HG02885 (cell line): ENCODE measurements at regions not wholly inside any gene's neighbourhood (a gene's known extent, or its start where the extent isn't known, plus 50 kb on each side); places are given as distances from the start of the nearest gene placed in this dataset.
A peak's percentile ranks its signal among the peaks of the same experiment; 100 is the strongest.

Experiments used
- ATAC-seq: cut with Tn5 transposase; IDR thresholded peaks from one replicate; pipeline ENCODE4 v1.9.1; 2021; ENCODE audit warnings: mild to moderate bottlenecking; ENCODE audit not compliant: unreplicated experiment, poor library complexity

GRCh38 chr15:70509731-70510143, 253.6 kb downstream of the UACA start:
- no peak for ATAC-seq

DNA sequence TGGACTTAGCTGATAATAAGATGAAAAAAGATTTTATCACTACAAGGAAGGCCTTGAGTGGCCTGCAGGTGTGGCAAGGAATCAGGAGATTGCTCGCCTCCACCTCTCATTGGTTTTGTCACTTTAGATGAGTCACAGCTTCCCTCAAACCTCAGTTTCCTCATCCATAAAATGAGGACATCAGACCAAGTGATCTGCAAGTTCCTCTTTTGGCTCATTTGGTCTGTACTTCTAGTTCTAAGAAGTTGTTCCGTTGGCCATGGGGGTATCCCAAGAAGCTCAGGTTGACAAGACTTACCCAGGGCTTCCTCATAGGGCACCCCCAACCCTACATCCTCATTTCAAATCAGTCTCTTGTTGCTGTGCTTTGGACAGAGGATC, 254.1 kb downstream of the UACA start:
- no peak for ATAC-seq

DNA sequence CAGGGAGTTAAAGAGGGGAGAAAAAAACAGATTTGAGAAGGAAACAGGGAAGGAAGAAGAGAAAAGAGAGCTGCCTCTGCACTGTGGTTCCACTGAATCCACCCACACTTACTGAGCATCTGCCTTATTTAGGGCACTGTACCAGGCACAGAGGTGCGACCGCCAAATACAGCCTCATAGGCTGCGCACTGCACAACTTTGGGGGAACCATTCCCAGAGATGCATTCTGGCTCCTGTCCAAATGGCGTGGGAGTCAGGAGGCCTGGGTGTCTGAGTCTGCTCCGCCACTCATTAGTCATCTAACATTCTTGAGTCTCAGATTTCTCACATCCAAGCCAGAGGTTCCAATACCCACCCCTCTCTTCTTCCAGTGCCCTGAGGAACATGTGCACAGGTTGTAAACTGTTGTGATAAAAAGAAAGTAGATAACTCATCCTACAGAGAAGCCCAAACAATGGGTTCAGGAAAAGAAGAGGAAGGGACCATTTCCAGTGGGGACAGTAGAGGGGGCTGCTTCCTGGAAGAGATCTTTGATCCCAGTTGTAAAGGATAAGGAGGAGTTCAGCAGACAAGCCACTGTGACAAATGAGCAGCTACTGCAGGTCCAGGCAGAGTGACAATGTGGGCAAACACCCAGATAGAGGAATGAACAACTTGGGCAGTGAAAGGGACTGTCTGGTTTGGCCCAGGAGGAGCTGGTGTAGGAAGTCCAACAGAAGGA, 254.6 kb downstream of the UACA start:
- ATAC-seq: no peak

DNA sequence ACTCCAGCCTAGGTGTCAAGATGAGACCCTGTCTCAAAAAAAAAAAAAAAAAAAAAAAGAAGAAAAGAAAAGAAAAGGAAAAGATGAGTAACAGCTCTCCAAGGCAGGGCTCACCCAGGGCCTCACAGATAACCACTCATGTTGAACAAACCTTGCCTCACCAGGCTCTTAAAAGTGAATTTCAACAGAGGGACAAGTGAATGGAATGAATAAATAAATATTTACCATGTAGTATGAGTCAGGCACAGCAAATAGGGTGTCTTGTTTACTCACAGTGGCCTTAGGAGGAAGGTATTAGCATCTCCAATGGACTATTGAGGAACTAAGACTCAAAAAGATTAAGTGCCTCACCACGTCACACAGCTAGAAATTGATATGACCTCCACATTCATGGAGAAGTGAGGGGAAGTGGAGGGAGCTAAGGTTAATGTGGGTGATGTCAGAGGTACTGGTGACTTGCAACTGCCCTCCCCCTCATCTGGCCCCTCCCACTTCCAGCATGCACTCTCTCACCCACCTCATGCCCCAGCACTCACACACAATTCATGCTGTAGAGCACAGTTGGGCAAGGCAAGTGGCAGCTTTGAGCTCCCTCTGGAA, 255.5 kb downstream of the UACA start:
- no peak for ATAC-seq

DNA sequence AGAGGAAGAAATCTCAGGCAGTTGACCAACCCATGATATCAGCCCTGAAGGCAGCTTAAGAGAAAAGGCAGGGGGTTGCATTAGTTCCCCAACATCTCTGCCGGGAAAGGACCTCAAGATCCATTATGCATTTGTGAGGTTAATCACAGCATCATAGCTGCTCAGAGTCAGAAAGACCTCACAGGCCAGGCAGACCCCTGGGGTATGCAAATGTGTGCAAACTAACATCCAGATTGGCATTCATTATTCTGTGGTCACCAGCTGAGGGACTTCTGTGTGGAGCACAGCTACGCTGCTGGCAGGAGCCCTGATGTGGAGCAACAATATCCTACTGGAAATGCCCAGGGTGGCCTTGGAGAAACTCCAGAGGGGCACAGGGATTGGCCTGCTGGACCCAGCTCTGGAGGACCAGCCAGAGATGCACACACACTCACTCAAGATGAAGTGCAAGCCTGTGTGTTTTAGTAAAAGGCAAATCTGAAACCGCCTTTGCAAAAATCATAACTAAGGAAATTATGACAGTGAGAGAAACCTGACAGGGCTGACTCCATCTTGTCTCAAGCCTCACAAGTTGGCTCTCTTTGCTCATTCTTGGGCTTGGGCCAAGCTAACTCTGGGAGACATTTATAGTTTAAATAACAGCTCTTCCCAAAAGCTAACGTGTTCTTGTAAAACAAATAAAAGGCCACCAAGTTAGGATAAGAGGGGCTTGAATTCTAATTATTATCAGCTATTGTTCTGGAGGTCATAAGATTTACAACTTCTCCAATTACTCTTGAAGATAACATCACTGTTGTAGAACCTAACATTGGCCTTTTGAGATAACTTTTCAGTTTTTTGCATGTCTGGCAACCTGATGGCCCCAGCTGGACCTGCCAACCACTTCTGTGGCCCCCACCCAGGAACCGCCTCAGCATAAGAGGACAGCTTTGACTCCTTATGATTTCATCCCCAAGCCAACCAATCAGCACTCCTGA, 257.1 kb downstream of the UACA start:
- ATAC-seq: no peak

- no peak for ATAC-seq
Measured at GRCh38 chr15:70505411-70505919, 257.9 kb downstream of the UACA start.

DNA sequence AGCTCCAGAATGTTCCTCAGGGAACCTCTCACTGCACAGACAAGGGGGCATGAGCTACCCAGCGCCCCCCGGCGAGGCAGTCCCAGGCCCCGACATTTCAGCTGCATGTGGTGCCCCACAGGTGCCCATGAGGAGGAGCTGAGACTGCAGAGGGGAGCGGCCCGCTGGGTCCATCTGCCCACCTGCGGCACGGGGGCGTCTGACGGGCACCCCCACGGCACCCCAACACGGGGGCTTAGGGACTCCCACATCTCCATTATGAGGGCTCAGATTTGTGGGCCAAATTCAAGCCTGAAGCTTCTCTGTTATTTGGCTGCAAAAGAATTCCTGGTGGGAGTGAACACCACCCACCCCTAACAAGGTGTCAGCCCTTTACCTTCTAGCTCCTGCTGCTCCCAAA, 258.4 kb downstream of the UACA start:
- ATAC-seq: no peak

DNA sequence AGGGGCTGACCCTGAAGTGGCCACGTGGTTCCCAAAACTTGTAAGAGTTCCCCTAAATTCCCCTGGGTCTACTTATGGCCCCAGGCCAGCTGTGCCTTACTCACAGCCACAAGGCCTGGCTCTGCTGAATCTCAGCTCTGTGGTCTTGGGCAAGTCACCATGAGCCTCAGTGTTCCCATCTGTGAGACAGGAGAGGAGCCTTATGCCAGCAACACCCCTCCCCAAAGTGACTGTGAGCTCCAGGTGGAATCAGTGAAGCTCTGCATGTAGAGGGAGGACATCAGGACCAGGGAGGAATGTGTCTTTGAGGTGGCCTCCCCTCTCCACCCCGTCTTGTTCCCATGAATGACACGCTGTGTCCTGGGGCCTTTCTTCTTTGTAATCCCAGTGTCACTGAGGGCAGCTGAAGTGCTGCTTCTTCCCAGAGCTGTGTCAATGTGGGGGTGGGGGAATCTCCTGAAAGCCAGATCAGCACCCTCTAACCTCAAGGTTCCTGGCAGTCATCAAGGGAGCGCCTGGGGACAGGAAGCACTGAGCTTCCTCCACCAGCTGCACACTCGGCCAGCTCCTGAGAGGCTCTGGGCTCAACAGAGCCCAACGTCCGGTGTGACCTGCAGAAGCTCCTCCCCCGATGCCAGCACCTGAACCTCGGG, 258.9 kb downstream of the UACA start:
- peak; percentile 54 for ATAC-seq

DNA sequence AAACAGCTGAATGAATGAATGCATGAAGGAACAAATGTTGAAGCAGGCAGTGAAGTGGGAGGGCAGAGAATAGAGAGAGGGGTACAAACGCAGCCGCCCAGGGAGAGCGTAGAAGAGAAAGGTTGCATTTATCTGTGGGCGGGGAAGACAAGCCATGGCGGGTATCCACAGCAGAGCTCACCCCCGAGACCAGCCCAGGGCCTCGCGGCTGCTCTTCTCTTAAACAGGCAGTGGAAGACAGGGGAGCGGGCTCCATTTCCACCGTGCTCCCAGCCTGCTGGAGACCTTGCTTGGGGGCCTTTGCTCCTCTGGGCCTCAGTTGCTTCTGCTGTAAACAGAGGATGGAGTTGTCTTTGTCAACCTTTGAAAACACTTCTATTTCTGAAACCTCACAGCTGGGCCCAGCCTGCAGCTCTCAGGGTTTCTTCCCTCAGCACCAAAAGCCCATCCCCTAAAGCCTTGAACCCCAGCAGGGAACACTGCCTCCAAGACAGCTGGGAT, 259.5 kb downstream of the UACA start:
- no peak for ATAC-seq

DNA sequence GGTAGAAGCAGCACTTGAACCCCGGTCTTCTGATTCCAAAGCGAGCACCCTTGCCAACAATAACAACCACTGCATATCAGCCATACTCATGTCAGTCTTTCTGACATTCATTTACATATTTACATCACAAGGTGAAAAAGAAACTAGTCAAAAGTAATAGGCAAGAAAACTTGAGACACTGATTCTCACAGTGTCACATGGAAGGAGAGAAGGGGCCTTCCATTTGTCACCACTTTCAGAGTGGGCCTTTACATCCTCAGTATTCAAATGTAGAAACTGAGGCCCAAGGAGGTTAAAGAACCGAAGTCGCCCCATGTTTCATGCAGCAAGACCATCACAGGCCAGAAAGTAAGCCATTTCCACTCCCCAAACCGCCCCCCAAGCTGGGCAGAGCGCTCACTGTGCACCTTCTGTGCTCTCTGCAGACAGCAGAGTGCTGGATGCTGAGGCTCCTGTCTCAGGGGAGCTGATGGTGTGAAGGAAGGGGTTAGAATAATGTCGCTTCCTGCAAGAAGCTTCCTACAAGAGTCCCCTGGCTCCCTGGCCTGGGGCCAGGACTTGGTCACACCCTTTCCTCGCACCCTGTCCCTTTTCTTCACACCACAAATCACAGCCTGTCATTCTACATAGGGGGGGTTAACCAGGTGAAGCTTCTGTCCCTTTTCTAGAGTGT, 260.1 kb downstream of the UACA start:
- ATAC-seq: no peak

DNA sequence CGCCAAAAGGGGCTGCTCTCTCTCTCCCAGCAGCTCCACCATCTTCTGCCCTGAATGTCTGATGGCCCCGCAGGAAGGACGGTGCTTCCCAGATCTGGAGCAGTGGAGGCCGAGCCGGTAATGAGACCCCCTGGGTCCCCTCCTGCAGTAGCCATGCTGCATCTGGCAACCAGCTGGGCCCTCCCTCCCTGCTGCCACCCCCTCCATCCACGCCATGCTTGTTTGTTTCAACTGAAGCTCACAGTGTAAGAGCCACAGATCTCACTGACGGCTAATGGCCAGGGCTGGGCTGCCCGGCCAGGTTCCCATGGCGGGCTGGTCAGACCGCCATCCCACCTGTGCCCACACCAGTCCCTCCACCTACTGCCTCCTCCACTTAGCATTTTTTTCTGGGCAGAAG, 260.8 kb downstream of the UACA start:
- ATAC-seq: no peak

- ATAC-seq: no peak
Measured at GRCh38 chr15:70501849-70502248, 261.5 kb downstream of the UACA start.

- ATAC-seq: no peak
Measured at GRCh38 chr15:70501121-70501727, 262.1 kb downstream of the UACA start.

GRCh38 chr15:70499791-70500190, 263.6 kb downstream of the UACA start:
- ATAC-seq: no peak

DNA sequence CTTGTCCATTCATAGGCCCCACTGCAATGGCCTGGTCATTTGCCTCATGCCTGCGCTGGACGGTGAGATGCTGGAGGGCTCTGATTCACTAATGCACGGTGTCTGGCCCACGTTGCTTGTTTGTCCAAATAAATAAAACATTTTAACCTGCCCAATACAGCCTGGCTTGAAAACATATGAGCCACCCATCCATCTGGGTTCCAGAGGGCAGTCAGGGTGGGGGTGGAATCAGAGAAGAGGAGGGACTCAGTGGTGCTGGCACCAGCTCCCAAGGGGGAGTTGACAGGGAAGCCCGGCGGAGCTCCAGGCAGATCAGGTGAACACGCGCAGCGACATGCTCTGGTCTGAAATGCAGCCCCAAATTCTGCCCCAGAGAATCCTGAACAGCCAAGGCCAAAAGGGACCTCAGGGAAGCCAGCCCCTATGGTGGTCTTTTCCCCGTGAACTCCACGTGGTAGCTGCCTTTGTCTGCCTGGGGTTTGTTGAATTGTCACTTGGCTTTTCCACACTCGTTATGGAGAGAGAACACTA, 265.2 kb downstream of the UACA start:
- ATAC-seq: no peak

GRCh38 chr15:70497661-70498060, 265.7 kb downstream of the UACA start:
- no peak for ATAC-seq

DNA sequence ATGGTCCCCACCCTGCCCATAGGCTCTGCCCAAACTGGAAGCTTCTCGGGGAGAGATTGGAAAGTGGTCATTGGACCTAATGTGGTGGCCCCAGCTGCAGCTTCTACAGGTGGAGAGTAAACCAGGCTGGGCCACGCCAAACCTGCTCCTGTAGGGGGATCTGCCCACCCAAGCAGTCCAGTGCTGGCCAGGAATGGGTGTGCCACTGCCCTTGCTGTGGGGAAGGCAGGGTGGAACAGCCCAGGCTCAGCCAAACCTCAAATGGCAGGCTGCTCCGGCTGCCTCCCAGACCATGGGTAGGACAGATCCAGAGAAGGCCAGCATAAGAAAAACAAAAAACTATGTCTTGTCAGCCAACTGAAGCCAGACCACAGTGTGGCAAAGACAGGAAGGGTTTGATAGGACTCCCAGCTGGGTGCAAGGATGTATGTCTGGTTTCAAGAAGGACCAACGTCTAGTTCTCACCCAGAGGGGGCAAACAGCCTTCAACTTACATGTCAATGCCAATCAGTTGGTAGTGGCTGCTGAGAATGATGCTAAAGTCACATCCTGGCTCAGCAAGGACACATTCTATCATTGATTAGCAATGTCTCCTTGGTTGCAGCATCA, 267.3 kb downstream of the UACA start:
- ATAC-seq: no peak

DNA sequence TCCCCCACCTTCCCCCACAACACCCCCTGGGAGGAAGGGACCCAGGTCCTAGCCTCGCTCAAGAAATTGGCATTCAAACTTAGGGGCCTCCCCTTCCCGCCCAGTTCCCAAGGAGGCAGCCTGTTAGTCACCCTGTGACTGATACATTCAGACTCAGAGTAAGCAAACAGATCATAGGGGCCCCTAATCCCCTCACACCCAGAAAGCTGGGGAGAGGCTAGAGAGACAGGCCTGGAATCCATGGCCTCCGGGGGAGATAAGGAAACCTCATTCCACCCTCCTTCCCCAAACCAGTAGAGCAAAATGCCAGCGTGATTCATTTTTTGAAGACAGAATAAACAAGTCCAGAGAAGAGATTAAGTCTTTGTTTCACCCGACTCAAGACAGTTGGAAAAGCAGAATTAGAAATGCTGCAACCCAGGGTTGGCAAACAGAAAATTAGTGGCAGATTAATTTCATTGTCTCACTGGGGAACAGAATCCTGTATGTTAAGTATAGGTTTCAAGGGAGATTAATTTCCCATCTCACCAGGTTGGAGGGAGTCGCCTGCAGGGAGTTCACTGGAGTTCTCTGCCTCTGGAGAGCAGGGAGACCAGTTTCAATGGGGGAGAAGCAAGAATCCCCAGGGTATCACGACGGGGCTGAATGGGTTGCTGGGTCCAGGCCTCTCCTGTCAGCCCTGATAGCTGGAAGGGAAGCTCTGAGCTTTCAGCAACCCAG, 268.3 kb downstream of the UACA start:
- ATAC-seq: no peak
